ENCODE measurements at regions not wholly inside any gene's neighbourhood (a gene's known extent, or its start where the extent isn't known, plus 50 kb on each side); places are given as distances from the start of the nearest gene placed in this dataset.

DNA sequence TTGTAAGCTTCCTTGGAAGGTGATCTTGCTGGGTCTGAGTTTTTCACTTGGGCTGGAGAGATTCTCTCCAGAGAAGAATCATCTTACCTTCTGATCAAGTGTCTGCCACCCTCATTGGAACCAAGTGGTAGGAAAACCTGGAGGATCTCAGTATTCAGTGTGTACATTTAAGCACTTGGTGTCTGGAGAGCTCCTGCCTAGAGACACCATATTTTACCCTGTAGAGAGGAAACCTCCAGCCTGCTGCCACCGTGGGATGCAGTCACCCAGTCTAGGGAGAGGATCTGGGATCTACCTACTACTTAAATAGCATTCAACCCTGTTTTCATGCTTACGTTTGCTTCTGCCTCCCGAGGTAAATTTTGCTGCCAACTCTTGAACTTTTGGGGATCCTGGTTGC, 274.3 kb downstream of the SV2B start:
- H3K27ac ChIP-seq: no peak overlapping the region
- TF ChIP-seq, protein P1, sequence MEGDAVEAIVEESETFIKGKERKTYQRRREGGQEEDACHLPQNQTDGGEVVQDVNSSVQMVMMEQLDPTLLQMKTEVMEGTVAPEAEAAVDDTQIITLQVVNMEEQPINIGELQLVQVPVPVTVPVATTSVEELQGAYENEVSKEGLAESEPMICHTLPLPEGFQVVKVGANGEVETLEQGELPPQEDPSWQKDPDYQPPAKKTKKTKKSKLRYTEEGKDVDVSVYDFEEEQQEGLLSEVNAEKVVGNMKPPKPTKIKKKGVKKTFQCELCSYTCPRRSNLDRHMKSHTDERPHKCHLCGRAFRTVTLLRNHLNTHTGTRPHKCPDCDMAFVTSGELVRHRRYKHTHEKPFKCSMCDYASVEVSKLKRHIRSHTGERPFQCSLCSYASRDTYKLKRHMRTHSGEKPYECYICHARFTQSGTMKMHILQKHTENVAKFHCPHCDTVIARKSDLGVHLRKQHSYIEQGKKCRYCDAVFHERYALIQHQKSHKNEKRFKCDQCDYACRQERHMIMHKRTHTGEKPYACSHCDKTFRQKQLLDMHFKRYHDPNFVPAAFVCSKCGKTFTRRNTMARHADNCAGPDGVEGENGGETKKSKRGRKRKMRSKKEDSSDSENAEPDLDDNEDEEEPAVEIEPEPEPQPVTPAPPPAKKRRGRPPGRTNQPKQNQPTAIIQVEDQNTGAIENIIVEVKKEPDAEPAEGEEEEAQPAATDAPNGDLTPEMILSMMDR (conservative IDR thresholded peaks at IDR 0.05): no peak

DNA sequence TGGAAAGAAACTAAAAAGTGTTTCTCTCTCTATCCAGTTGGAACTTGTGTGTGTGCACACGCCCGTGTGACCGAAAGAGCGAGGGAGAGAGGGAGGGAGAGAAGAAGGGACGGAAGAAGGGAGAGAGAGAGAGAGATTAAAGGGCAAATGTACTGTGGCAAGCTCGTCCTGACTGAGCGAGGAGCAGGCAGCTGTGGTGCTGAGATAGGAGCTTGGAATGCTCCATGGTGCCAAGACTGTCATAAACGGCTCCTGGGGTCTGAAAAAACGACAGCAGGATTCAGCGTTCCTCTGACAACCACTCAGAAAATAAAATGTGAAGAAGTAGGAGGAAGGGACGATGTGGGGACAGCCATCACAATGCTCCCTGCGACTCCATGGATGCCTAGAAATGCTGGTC, 276.0 kb downstream of the SV2B start:
- H3K27ac ChIP-seq: no peak overlapping the region
- TF ChIP-seq, protein P1 (conservative IDR thresholded peaks at IDR 0.05): no peak

DNA sequence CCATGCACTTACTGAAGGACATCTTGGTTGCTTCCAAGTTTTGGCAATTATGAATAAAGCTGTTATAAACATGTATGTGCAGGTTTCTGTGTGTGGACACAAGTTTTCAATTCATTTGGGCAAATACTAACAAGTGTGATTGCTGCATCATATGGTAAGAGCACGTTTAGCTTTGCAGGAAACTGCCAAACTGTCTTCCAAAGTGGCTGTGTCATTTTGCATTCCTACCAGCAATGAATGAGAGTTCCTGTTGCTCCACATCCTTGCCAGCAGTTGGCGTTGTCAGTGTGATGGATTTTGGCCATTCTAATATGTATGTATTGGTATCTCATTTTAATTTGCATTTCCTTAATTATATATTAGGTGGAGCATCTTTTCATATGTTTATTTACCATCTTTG, 280.1 kb downstream of the SV2B start:
- TF ChIP-seq, protein P1 (conservative IDR thresholded peaks at IDR 0.05): peak; percentile 24; the same call in 1 of the 2 replicates
- H3K27ac ChIP-seq: no peak overlapping the region

DNA sequence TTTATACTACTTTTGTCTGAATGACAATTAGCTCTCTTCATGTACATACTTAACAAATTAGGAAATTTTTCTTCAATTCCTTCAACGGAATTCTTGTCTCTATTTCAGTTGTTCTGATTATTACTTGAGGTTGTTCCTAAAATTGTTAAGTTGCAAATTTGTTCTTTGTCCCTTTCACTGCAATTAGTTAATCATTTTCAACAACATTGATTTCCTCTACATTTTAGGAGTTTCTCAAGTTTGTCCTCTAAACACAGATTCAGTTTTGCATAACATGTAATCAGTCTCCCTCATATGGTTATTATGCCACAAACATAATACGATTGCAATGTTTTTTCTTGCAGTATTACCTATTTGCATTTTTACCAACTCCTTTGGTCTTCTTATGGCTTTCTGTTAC, 283.5 kb downstream of the SV2B start:
- no peak overlapping the region for H3K27ac ChIP-seq
- TF ChIP-seq, protein P1 (conservative IDR thresholded peaks at IDR 0.05): no peak

DNA sequence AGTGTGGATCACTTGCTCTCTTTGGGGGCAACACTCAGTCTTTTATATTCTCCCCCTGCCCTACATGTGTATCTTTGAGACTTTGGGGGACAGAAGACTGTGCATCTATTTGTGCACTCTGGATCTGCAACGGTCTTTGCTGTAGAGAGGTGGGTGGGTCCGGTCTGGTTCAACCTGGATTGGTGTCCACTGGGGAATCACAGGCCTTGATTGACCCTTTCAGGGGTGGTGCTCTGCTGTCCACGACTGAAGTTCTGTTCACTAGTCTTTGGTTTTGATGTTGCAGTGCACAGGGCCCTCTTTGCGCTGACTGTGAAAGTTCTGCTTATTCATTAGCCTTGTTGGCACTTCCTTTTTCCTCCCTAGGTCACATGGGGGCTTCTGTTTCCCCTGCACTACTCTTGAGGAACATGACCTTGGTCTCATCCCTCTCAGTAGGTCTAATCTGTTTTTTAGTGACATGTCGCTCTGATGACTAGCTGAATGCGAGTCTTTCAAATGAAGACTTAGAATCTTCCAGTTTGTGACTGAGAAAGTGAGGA, 284.2 kb downstream of the SV2B start:
- TF ChIP-seq, protein P1 (conservative IDR thresholded peaks at IDR 0.05): no peak
- no peak overlapping the region for H3K27ac ChIP-seq

DNA sequence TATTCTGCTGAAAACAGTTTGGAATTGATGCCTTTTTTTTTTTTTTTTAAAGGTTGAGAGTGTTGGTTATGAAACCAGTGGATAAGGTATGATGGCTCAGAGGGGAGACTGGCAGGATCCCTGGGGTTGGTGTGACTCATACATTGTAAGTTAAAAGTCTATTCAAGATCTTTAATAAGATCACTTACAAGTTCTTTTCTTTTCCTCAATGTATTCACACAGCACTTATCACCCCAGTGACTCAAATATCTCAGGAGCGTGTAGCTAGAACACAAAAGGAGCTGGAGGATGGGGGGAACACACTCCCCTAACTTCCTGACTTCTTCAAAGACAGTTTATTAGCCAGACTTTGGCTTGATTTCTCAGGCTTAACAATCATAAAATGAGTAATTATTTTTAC, 285.3 kb downstream of the SV2B start:
- no peak overlapping the region for H3K27ac ChIP-seq
- TF ChIP-seq, protein P1 (conservative IDR thresholded peaks at IDR 0.05): no peak

- TF ChIP-seq, protein P1 (conservative IDR thresholded peaks at IDR 0.05): no peak
- H3K27ac ChIP-seq: no peak overlapping the region
These were observed 293.1 kb downstream of the SV2B start for GRCh38 chr15:91393186-91393585.
